ENCODE measurements at regions not wholly inside any gene's neighbourhood (a gene's known extent, or its start where the extent isn't known, plus 50 kb on each side); places are given as distances from the start of the nearest gene placed in this dataset.

- TF ChIP-seq MXI1 (IDR thresholded peaks at IDR 0.05; ENCODE audit: low read depth, low read length) (no peak), CTCF (IDR thresholded peaks at IDR 0.05) (no peak), RFX5 (IDR thresholded peaks at IDR 0.05; ENCODE audit: low read length) (no peak)
Observed at GRCh38 chr11:109968299-109968698, 124.9 kb upstream of the ZC3H12C start.

All from SK-N-SH (cell line).